Ishikawa (cell line): ENCODE measurements at regions not wholly inside any gene's neighbourhood (a gene's known extent, or its start where the extent isn't known, plus 50 kb on each side); places are given as distances from the start of the nearest gene placed in this dataset.

Source experiments
- CEBPB ChIP-seq: IDR thresholded peaks from 2 replicates; pipeline ENCODE4 v1.6.1; 2012
- CREB1 ChIP-seq: IDR thresholded peaks from 2 replicates; pipeline ENCODE4 v1.6.1; 2012; ENCODE audit warnings: low read depth
- EGR1 ChIP-seq: IDR thresholded peaks from 2 replicates; pipeline ENCODE4 v1.6.1; 2012
- EP300 ChIP-seq: IDR thresholded peaks from 2 replicates; pipeline ENCODE4 v1.6.1; 2012; ENCODE audit warnings: borderline replicate concordance
- FOXM1 ChIP-seq: IDR thresholded peaks from 2 replicates; pipeline ENCODE4 v1.6.1; 2012; ENCODE audit warnings: low read depth, borderline replicate concordance
- NFIC ChIP-seq: IDR thresholded peaks from 2 replicates; pipeline ENCODE4 v1.6.1; 2012
- RAD21 ChIP-seq: IDR thresholded peaks from 2 replicates; pipeline ENCODE4 v1.6.1; 2012; ENCODE audit warnings: low read depth
- TAF1 ChIP-seq: IDR thresholded peaks from 2 replicates; pipeline ENCODE4 v1.6.1; 2012; ENCODE audit warnings: low read depth, mild to moderate bottlenecking
- TCF12 ChIP-seq: IDR thresholded peaks from 2 replicates; pipeline ENCODE4 v1.6.1; 2012; ENCODE audit warnings: low read depth
- TEAD4 ChIP-seq: IDR thresholded peaks from 2 replicates; pipeline ENCODE4 v1.6.1; 2012
- YY1 ChIP-seq: IDR thresholded peaks from 2 replicates; pipeline ENCODE4 v1.6.1; 2012; ENCODE audit warnings: low read depth
- ZBTB7A ChIP-seq: IDR thresholded peaks from 2 replicates; pipeline ENCODE4 v1.6.1; 2012; ENCODE audit warnings: low read depth
- TF ChIP-seq, protein P1 (sequence below): IDR thresholded peaks from 2 replicates; pipeline ENCODE4 v1.6.1; 2012
- TF ChIP-seq, protein P2 (sequence below): IDR thresholded peaks from 2 replicates; pipeline ENCODE4 v1.6.1; 2012
- TF ChIP-seq, protein P3 (sequence below): IDR thresholded peaks from 2 replicates; pipeline ENCODE4 v1.6.1; 2012; ENCODE audit warnings: low read depth, mild to moderate bottlenecking

DNA sequence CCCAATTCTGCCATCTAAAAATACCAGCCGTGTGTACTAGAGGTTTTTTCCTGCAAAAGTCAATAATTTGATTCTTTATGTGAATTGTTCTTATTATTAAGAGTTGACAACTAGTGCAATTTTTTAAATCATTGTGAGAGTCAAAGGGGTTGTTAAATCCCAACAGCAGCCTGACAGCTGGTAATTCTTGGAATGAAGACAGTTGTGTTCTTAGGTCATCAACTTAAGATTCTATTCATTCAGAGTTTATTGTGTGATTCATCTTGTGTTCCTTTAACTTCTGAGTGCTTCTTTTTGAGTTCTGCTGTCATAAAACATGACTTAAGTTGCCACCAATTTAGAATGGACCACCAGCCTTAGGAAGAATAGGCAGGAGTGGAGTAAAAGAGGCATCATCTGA is 329.0 kb downstream of the NAF1 start:
- no peak for TF ChIP-seq TAF1
- TF ChIP-seq YY1 = no peak
- TF ChIP-seq CREB1 = no peak
- TF ChIP-seq, protein P1, sequence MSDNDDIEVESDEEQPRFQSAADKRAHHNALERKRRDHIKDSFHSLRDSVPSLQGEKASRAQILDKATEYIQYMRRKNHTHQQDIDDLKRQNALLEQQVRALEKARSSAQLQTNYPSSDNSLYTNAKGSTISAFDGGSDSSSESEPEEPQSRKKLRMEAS = no peak
- TF ChIP-seq NFIC = no peak
- TF ChIP-seq TCF12 = no peak
- TF ChIP-seq, protein P2, sequence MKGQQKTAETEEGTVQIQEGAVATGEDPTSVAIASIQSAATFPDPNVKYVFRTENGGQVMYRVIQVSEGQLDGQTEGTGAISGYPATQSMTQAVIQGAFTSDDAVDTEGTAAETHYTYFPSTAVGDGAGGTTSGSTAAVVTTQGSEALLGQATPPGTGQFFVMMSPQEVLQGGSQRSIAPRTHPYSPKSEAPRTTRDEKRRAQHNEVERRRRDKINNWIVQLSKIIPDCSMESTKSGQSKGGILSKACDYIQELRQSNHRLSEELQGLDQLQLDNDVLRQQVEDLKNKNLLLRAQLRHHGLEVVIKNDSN = no peak

GRCh38 chr4:162837241-162837640 is 329.4 kb downstream of the NAF1 start:
- TF ChIP-seq, protein P3, sequence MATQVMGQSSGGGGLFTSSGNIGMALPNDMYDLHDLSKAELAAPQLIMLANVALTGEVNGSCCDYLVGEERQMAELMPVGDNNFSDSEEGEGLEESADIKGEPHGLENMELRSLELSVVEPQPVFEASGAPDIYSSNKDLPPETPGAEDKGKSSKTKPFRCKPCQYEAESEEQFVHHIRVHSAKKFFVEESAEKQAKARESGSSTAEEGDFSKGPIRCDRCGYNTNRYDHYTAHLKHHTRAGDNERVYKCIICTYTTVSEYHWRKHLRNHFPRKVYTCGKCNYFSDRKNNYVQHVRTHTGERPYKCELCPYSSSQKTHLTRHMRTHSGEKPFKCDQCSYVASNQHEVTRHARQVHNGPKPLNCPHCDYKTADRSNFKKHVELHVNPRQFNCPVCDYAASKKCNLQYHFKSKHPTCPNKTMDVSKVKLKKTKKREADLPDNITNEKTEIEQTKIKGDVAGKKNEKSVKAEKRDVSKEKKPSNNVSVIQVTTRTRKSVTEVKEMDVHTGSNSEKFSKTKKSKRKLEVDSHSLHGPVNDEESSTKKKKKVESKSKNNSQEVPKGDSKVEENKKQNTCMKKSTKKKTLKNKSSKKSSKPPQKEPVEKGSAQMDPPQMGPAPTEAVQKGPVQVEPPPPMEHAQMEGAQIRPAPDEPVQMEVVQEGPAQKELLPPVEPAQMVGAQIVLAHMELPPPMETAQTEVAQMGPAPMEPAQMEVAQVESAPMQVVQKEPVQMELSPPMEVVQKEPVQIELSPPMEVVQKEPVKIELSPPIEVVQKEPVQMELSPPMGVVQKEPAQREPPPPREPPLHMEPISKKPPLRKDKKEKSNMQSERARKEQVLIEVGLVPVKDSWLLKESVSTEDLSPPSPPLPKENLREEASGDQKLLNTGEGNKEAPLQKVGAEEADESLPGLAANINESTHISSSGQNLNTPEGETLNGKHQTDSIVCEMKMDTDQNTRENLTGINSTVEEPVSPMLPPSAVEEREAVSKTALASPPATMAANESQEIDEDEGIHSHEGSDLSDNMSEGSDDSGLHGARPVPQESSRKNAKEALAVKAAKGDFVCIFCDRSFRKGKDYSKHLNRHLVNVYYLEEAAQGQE = no peak
- no peak for TF ChIP-seq TCF12
- TF ChIP-seq, protein P1 = no peak
- TF ChIP-seq CREB1 = no peak

DNA sequence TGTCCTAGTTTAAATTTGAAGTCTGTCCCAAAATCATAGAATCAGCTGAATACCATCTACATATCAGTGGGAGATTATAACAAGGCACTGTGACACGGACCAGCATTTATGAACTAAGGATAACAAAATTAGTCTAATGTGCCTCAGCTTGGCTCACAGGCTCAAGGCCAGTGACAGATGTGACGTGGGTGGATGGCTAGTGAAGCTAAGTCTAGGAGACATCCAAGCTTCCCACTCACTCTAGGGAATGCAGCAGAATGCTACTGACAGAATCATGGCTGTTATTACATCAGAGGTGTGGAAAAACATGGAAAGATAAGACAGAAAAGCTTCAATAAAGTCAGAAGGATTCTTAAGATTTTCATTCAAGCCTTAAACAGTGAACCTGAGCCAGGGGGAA is 329.9 kb downstream of the NAF1 start:
- TF ChIP-seq RAD21 (no peak), NFIC (no peak), CEBPB (no peak), EGR1 (no peak), TCF12 (no peak), YY1 (no peak), ZBTB7A (no peak), TAF1 (no peak), EP300 (no peak), FOXM1 (no peak), CREB1 (no peak), TEAD4 (no peak)
- TF ChIP-seq, protein P3 = no peak
- TF ChIP-seq, protein P2 = no peak
- TF ChIP-seq, protein P1 = no peak

- TF ChIP-seq, protein P3 = no peak
- TF ChIP-seq RAD21 (no peak), TCF12 (no peak), FOXM1 (no peak), CREB1 (no peak), TAF1 (no peak), YY1 (no peak), EGR1 (no peak), CEBPB (no peak), ZBTB7A (no peak), NFIC (no peak), TEAD4 (no peak), EP300 (no peak)
- TF ChIP-seq, protein P1 = no peak
- TF ChIP-seq, protein P2 = no peak
Measured at GRCh38 chr4:162830899-162831298, 335.8 kb downstream of the NAF1 start.
